H1 (cell line): ENCODE measurements at regions not wholly inside any gene's neighbourhood (a gene's known extent, or its start where the extent isn't known, plus 50 kb on each side); places are given as distances from the start of the nearest gene placed in this dataset.

Experiments
- BRCA1 ChIP-seq: IDR thresholded peaks from 2 replicates; pipeline ENCODE4 v1.6.1; 2012; ENCODE audit warnings: low read depth, low read length, improper control_type of control experiment
- CTCF ChIP-seq, 3 experiments: IDR thresholded peaks; 1 replicate in 2 of 3; 2 replicates in 1 of 3; pipeline versions ENCODE4 v1.5.1 to v1.6.1; 2011; ENCODE audit warnings: low read length in 3 of 3, mild to moderate bottlenecking in 3 of 3, inconsistent platforms in 2 of 3, low read depth in 1 of 3, moderate library complexity in 1 of 3; ENCODE audit not compliant: insufficient read depth in 1 of 3; ENCODE audit errors: control extremely low read depth in 1 of 3
- RXRA ChIP-seq: IDR thresholded peaks from 2 replicates; pipeline ENCODE4 v1.6.1; 2011; ENCODE audit warnings: low read depth, mild to moderate bottlenecking, low read length, moderate library complexity; ENCODE audit not compliant: insufficient read depth
- SIN3A ChIP-seq, 2 experiments: IDR thresholded peaks in 1 of 2; conservative IDR thresholded peaks in 1 of 2; 2 replicates each; pipeline ENCODE4 v1.6.1; 2011 to 2012; ENCODE audit warnings: low read length in 2 of 2, improper control_type of control experiment in 1 of 2, low read depth in 1 of 2, mild to moderate bottlenecking in 1 of 2

- TF ChIP-seq RXRA (no peak), BRCA1 (no peak), SIN3A (conservative IDR thresholded peaks at IDR 0.05 in 1 of 2, IDR thresholded peaks at IDR 0.05 in 1 of 2; ENCODE audit: low read depth in 1 of 2, low read length in 2 of 2) (no peak), CTCF (IDR thresholded peaks at IDR 0.05; ENCODE audit: control extremely low read depth in 1 of 3, insufficient read depth in 1 of 3, low read depth in 1 of 3, low read length in 3 of 3) (no peak)
Observed at GRCh38 chr4:79148369-79148768, 177.5 kb downstream of the NAA11 start.
